Neutrophil (primary cell): ENCODE measurements at regions not wholly inside any gene's neighbourhood (a gene's known extent, or its start where the extent isn't known, plus 50 kb on each side); places are given as distances from the start of the nearest gene placed in this dataset.

Experiments used
- H3K27ac ChIP-seq: fragments of 200-600 bp; sonication (generic); 2 replicates; pipeline ENCODE4 v1.5.1; 2016; ENCODE audit warnings: mild to moderate bottlenecking, moderate library complexity
- H3K27me3 ChIP-seq: fragments of 200-600 bp; sonication (generic); 2 replicates; pipeline ENCODE4 v1.6.0; 2016; ENCODE audit warnings: mild to moderate bottlenecking
- H3K36me3 ChIP-seq: fragments of 200-600 bp; sonication (generic); 2 replicates; pipeline ENCODE4 v1.5.1; 2017
- H3K4me1 ChIP-seq, 2 experiments: fragments of 200-600 bp in 1 of 2; sonication (generic) in 1 of 2; 1 replicate in 1 of 2; 2 replicates in 1 of 2; pipeline versions ENCODE4 v1.5.1 to v1.6.1; 2013 to 2016; ENCODE audit warnings: low read depth in 1 of 2, low read length in 1 of 2, mild to moderate bottlenecking in 1 of 2, moderate library complexity in 1 of 2; ENCODE audit not compliant: control insufficient read depth in 1 of 2, insufficient read depth in 1 of 2
- H3K4me3 ChIP-seq, 2 experiments: fragments of 200-600 bp in 1 of 2; sonication (generic) in 1 of 2; 1 replicate in 1 of 2; 2 replicates in 1 of 2; pipeline ENCODE4 v1.5.1; 2013 to 2016; ENCODE audit warnings: low read depth in 1 of 2, low read length in 1 of 2, mild to moderate bottlenecking in 1 of 2, moderate library complexity in 1 of 2
- H3K9me3 ChIP-seq: fragments of 200-600 bp; sonication (generic); 2 replicates; pipeline ENCODE4 v1.5.1; 2016
- CTCF ChIP-seq: fragments of 200-600 bp; sonication (generic); IDR thresholded peaks from 2 replicates; pipeline ENCODE4 v1.5.1; 2016; ENCODE audit warnings: antibody characterized with exemption

GRCh38 chr7:3246651-3247050 lies 54.4 kb upstream of the SDK1 start:
- H3K4me3 ChIP-seq = no peak overlapping the region
- no peaks in the 10 kb centered on the region for H3K9me3 ChIP-seq
- H3K27ac ChIP-seq = no peak overlapping the region
- no peak for TF ChIP-seq CTCF
- no peaks in the 10 kb centered on the region for H3K4me1 ChIP-seq
- H3K27me3 ChIP-seq = no peaks in the 10 kb centered on the region
- H3K36me3 ChIP-seq = no peaks in the 10 kb centered on the region

- Histone ChIP-seq H3K36me3 (no peaks in the 10 kb centered on the region), H3K27me3 (no peaks in the 10 kb centered on the region), H3K4me3 (no peak overlapping the region), H3K27ac (no peak overlapping the region), H3K4me1 (no peaks in the 10 kb centered on the region), H3K9me3 (no peaks in the 10 kb centered on the region)
- no peak for TF ChIP-seq CTCF
Observed at GRCh38 chr7:3250725-3251124, 50.3 kb upstream of the SDK1 start.
